MCF 10A (cell line): ENCODE measurements at regions not wholly inside any gene's neighbourhood (a gene's known extent, or its start where the extent isn't known, plus 50 kb on each side); places are given as distances from the start of the nearest gene placed in this dataset.

ENCODE experiments used
- BruUV-seq: library from RNA; stranded (reverse); fragments of 400-500 nt; replicated peaks from 2 replicates; lab custom pipeline; 2021; lab: Mats Ljungman, UMichigan
- CTCF ChIA-PET: fragments of 300-600 bp; sonication (Branson Sonifier 250); formaldehyde crosslinking; extraction: SDS; loops from one replicate; lab custom pipeline; 2021; ENCODE audit warnings: antibody characterized with exemption, inconsistent platforms; lab: Yijun Ruan, JAX
- POLR2A ChIA-PET: fragments of 300-600, 350-650 bp; sonication (Branson Sonifier 250); formaldehyde crosslinking; extraction: SDS; loops from one replicate; lab custom pipeline; 2020; ENCODE audit warnings: antibody characterized with exemption, inconsistent platforms; lab: Yijun Ruan, JAX
- DNase-seq: peaks from one replicate; pipeline ENCODE4 v3.0.0-alpha.2; 2018; ENCODE audit not compliant: unreplicated experiment
- H3K27ac Mint-ChIP-seq: one replicate; pipeline ENCODE4 v1.8.0; 2022; ENCODE audit warnings: mild to moderate bottlenecking, low read depth, mixed read lengths; ENCODE audit not compliant: unreplicated experiment
- H3K27me3 Mint-ChIP-seq: one replicate; pipeline ENCODE4 v1.8.0; 2022; ENCODE audit warnings: mixed read lengths; ENCODE audit not compliant: insufficient read depth, unreplicated experiment
- H3K36me3 Mint-ChIP-seq: one replicate; pipeline ENCODE4 v1.8.0; 2022; ENCODE audit warnings: mild to moderate bottlenecking, moderate library complexity, mixed read lengths; ENCODE audit not compliant: insufficient read depth, unreplicated experiment
- H3K4me1 Mint-ChIP-seq: one replicate; pipeline ENCODE4 v1.8.0; 2022; ENCODE audit warnings: mixed read lengths; ENCODE audit not compliant: insufficient read depth, unreplicated experiment
- H3K4me3 Mint-ChIP-seq: one replicate; pipeline ENCODE4 v1.8.0; 2022; ENCODE audit warnings: mild to moderate bottlenecking, moderate library complexity, mixed read lengths; ENCODE audit not compliant: unreplicated experiment
- H3K9me3 Mint-ChIP-seq: one replicate; pipeline ENCODE4 v1.8.0; 2022; ENCODE audit warnings: mixed read lengths; ENCODE audit not compliant: unreplicated experiment
- intact Hi-C: fragments of 100-400 bp; cut with micrococcal nuclease; formaldehyde crosslinking; loops from 2 replicates; pipeline ENCODE4 v1.14.1; 2022
- TF ChIP-seq, protein P1 (sequence below): fragments of 200-600 bp; IDR thresholded peaks from one replicate; pipeline ENCODE4 v1.8.0; 2022; ENCODE audit warnings: antibody characterized with exemption, mild to moderate bottlenecking; ENCODE audit not compliant: unreplicated experiment

DNA sequence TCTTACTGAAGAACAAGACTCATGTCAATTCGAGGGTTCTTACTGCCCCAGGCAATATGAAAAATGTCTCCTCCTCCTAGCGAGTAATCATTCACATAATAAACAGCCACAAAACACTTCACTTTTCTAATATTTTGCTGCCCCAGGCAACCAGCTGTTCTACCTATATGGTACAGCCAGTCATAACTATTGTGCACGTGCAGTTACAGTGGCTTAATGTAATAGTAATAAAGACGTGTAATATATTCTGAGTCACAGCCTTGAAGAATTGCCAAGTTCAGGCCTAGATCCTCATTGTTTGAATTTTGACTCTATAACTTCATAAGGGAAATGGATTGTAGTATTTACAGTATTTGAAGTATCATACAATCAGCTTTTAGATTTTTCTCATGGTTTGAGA is 1250.0 kb upstream of the GBE1 start:
- Mint-ChIP-seq H3K4me3 (no peak overlapping the region), H3K4me1 (peaks cover 7% of the 10 kb centered on the region), H3K27me3 (no peaks in the 10 kb centered on the region), H3K9me3 (peaks cover 8% of the 10 kb centered on the region), H3K27ac (peak overlapping the region; percentile 82), H3K36me3 (no peaks in the 10 kb centered on the region)
- TF ChIP-seq, protein P1, sequence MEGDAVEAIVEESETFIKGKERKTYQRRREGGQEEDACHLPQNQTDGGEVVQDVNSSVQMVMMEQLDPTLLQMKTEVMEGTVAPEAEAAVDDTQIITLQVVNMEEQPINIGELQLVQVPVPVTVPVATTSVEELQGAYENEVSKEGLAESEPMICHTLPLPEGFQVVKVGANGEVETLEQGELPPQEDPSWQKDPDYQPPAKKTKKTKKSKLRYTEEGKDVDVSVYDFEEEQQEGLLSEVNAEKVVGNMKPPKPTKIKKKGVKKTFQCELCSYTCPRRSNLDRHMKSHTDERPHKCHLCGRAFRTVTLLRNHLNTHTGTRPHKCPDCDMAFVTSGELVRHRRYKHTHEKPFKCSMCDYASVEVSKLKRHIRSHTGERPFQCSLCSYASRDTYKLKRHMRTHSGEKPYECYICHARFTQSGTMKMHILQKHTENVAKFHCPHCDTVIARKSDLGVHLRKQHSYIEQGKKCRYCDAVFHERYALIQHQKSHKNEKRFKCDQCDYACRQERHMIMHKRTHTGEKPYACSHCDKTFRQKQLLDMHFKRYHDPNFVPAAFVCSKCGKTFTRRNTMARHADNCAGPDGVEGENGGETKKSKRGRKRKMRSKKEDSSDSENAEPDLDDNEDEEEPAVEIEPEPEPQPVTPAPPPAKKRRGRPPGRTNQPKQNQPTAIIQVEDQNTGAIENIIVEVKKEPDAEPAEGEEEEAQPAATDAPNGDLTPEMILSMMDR, result no peak
- no TSS peak for BruUV-seq
- peak; percentile 72 for DNase-seq
- POLR2A ChIA-PET, result no interaction called here
- CTCF ChIA-PET, result no interaction called here
- intact Hi-C loops, result no loop called here

DNA sequence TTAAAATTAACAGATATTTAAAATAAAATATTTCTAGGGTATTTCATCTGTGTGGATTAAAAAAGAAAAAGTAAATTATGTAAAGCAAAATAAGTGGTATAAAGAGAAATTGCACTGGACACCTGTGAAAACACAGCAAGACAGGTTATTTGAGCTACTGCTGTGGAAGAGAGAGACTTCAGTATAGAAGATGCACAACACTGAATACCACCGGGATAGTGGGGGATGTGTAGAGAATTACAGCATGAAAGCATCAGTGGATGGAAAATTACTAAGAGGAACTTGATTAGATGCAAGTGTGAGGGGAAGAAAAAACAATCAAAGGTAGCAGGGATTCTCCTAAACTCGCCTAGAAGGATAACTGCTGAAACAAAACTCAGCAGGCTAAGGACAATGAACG is 1242.5 kb upstream of the GBE1 start:
- TF ChIP-seq, protein P1, result no peak
- ChIA-PET CTCF (interaction anchor here (0.6 kb wide), 1 partner anchor 153 kb away, joined by 3 read pairs; no protein-coding TSS in a partner anchor), POLR2A (no interaction called here)
- Mint-ChIP-seq H3K4me3 (no peak overlapping the region), H3K27me3 (no peaks in the 10 kb centered on the region), H3K4me1 (no peaks in the 10 kb centered on the region), H3K36me3 (no peaks in the 10 kb centered on the region), H3K27ac (no peak overlapping the region), H3K9me3 (peaks cover 8% of the 10 kb centered on the region)
- BruUV-seq, result no TSS peak
- intact Hi-C loops, result no loop called here
- no peak for DNase-seq

DNA sequence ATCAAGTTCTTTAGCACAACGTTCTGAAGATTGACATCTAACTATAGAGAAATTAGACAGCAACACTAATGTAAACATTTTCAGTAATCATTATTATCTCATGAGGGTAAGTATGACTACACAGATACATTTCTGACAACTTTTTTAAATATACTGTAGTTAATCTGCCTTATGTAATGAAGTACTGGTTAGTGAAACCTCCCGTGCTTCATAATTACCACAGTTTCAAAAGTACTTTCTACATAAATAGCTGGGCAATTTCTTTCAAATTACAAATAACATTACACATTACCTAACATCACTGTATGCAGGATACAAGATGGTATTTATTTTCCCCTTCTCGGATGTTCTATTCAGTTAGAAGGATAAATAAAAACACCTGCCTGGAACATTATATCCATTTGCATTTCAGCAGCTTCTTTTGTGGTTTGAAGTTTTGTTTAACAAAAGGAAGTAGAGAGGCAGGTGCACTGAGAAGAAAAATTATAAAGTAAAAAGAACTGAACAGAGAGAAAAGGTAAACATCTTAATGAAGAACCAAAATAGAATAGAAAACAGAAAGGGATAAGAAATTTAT is 1241.5 kb upstream of the GBE1 start:
- H3K27me3 Mint-ChIP-seq, result no peaks in the 10 kb centered on the region
- POLR2A ChIA-PET, result interaction anchor here (0.6 kb wide), 1 partner anchor 158 kb away, joined by 3 read pairs; no protein-coding TSS in a partner anchor
- TF ChIP-seq, protein P1, result no peak
- CTCF ChIA-PET, result no interaction called here
- DNase-seq, result no peak
- intact Hi-C loops, result no loop called here
- no TSS peak for BruUV-seq
- no peak overlapping the region for H3K4me3 Mint-ChIP-seq
- no peaks in the 10 kb centered on the region for H3K4me1 Mint-ChIP-seq
- H3K27ac Mint-ChIP-seq, result no peak overlapping the region
- no peaks in the 10 kb centered on the region for H3K36me3 Mint-ChIP-seq
- peaks cover 4% of the 10 kb centered on the region for H3K9me3 Mint-ChIP-seq

DNA sequence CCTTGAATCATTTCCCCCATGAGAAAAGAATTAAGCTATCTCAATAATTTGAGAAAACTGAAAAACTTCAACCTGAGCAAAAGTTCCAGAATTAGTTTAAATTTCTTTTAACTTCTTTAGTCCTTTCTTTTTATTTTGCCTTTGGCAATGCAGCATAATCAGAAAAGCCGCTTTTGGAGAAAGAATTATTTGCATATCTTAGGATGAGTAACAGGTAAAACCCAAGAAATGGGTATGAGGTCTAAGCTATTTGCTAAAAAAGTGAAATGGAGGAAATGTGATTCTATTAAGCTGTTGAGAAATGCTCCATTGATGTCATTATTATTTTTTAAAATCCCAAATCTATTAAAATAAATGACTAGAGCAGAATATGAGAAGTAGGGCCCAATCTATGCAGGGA is 1238.3 kb upstream of the GBE1 start:
- no peaks in the 10 kb centered on the region for H3K27me3 Mint-ChIP-seq
- no peaks in the 10 kb centered on the region for H3K36me3 Mint-ChIP-seq
- POLR2A ChIA-PET, result no interaction called here
- DNase-seq, result no peak
- no peaks in the 10 kb centered on the region for H3K4me1 Mint-ChIP-seq
- no TSS peak for BruUV-seq
- TF ChIP-seq, protein P1, result no peak
- H3K4me3 Mint-ChIP-seq, result no peak overlapping the region
- H3K9me3 Mint-ChIP-seq, result peaks cover 13% of the 10 kb centered on the region
- CTCF ChIA-PET, result no interaction called here
- intact Hi-C loops, result no loop called here
- H3K27ac Mint-ChIP-seq, result no peak overlapping the region
